8988T (cell line): ENCODE measurements at regions not wholly inside any gene's neighbourhood (a gene's known extent, or its start where the extent isn't known, plus 50 kb on each side); places are given as distances from the start of the nearest gene placed in this dataset.
"Not testable (repeated sequence)": the region's sequence is repeated elsewhere in the genome, so short reads cannot be mapped to it uniquely, and the experiment has no call there.

Experiments used
- DNase-seq: peaks from one replicate; pipeline ENCODE4 v3.0.0; 2011

DNA sequence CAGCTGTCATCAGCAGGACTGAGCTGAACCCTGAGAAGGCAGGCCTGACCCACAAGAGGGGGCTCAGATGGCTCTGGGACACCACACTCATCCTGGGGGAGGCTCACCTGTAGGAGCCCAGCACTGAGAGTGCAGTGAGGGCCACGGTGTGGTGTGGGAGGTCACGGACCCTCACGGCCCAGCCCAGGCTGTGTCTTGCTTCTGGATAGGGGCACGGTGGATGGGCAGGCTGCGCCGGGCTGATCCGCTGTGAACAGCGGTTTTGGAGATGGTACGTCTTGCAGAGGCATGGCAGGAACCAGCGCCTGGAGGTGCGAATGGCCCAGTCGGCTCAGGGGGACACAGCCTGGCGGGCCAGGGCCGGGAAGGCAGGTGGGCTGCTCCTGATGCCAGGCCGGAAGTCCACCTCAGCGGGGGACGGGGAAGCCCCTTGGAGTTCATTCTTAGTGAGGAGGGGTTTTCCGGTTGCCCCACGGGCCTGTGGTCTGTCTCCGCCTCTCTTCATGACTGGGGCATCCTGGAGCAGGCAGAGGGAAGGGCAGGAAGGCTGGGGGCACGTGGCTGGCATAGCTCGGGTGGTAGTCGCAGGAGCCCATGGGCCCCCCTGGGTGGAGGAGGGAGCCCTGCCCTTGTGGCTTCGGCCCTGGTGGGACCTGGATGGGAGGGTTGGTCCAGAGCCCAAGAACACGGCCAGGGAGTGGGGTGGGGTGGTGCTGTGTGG is 112.5 kb downstream of the UNCX start:
- DNase-seq = no peak

DNA sequence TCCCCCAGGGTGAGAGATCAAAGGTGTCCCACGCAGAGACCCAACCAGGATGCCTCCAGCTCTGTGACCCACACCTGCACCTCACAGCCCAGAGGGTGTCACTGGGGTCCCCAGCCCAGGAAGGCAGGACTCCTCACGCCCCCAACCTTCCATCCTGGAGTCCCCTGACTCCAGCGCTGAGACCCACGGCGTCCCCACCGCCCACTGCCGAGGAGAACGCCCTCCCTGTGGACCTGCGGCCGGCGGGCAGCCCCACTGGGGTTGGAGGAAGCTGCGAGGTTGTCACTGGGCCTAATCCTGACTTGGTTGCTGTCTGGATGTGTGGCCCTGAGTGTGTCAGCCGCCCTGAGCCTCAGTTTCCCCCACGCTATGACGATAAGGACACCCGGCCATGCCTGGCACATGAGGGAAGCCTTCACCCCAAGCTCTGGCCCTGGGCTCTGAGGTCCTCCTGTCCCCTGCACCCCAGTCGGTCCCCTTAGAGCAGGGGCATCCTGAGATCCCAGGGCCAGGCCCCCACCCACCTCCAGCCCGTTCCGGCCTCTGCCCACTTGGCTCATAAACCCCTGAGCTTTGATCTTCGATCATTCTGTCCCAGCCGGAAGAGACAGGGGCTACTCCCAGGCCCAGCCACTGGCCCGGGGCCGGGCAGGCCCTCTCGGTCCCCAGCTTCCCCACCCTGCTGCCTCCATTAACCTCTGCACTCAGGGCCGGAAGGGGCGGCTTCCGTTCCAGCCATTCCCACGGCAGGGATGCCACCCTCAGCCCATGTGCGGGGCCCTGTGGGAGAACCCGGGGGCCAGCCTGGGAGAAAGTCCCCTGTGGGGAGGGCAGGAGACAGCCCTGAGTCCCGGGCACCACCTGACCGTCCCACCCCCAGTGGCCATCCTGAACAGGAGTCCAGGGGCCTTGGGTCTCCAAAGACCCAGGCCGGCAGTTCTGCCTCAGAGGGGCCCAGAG is 113.2 kb downstream of the MICALL2 start:
- DNase-seq = no peak

DNA sequence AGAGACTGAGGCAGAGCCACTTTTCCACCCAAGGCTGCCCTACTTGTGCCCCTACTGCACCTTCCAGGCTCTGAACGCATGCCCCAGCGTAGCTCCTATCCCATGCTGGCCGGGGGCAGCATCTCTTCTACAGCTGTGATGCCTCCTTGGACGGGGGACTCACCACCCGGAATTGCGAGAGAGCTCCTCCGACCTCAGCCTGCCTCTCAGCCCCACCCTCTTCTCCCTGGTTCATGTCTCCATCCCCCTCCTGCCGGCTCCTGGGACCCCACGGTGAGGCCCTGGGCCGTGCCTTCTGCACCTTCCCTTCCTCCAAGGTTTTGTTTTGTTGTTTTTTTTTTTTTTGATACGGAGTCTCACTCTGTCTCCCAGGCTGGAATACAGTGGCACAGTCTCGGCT is 112.4 kb downstream of the MICALL2 start:
- DNase-seq = no peak

DNA sequence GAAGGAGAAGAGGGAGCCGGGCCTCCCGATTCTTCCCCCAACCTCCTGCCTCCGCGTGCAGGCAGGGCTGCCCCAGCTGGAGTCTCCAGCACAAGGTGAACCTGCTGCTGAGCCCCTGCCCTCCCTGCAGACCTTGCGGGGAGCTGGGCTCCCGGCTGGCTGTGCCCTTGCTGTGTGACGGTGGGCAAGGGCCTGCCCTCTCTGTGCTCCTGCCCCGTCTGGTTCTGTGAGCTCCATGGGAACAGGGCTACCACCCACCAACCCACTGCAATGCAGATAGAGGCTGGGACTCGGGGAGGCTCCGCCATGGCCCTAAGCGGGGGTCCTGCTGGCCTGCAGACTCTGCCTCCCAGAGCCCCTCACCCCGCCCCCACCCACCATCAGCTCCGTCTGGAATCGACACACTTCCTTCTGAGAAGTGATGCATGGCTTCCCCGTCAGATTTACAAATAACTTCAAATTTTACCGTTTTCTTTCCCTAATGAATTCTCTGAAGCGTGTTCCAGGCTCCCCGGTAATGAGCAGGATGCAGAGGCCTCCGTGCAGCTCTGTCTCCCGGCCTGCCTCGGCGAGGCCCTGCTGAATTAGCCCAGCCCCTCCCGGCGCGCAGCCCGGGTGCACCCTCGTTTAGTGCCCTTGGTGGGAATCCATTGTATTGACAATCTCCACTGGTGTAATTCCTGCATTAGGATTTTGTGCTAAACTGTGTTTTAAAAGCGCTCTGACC is 111.0 kb downstream of the MICALL2 start:
- DNase-seq = no peak

- DNase-seq = no peak
Observed at GRCh38 chr7:1348823-1349335, 110.4 kb downstream of the MICALL2 start.

GRCh38 chr7:1349351-1349761 is 109.9 kb downstream of the MICALL2 start:
- no peak for DNase-seq

GRCh38 chr7:1351881-1352625 is 107.2 kb downstream of the MICALL2 start:
- DNase-seq = no peak

DNA sequence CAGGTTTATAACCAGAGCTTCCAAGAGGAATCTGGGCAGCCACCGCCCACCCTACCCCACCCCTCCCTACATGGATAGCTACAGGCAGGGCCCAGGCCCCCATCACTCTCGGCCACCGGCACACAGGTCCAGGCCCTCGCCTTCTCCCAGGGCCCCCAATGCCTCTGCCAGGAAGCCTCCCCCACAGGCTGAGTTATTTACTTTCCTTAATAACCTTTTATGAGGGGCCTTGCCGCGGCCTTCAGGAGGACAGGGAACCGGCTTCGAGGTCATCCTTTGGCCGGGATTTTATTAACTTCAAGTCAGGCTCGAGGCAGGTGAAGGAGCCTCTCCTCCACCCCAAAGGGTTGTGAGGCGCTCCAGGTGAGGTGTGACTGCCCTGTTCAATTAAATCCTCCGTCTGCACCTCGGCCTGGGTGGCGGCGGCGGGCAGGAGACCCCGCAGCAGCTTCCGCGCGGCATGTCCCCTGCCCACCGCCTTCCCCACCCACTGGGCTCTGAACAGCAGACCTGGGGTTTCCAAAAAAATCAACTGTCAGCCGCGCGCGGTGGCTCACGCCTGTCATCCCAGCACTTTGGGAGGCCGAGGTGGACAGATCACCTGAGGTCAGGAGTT is 106.5 kb downstream of the MICALL2 start:
- no peak for DNase-seq

GRCh38 chr7:1354661-1355567 is 104.4 kb downstream of the MICALL2 start:
- DNase-seq = no peak

DNA sequence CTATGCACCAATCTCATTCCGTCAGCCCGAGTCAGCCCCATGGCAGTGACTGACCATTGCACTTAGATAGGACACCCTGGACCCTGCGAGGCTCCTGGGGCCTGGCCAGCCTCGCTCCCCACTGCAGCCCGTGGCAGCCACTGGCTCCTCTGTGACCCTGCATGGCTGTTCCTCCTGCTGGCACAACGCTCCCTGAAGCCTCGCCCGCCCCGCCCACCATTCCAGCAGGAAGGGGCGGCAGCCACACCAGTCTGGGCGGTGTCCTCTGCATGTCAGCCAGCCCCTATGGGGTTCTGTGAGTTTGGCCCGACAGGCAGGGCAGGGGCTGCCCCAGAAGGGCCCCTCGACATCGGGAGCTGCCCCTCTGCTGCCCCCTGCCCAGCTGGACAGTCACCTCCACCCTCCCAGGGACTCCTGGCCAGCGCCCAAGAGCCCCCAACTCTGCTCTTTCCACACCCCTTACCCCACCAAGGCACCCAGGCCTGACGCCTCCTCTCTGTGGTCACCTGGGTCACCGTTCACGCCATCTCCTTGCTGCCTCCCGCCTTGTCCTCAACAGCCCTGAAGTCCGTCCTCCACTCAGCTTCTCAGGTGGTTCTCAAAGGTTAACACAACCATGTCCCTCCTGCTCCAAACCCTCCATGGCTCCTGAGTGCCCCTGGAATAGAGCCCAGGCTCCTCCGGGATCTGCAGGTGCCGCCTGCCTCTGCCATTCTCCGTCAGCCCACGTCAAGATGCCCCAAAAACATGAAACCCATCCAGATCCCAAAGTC is 103.5 kb downstream of the MICALL2 start:
- DNase-seq = no peak

DNA sequence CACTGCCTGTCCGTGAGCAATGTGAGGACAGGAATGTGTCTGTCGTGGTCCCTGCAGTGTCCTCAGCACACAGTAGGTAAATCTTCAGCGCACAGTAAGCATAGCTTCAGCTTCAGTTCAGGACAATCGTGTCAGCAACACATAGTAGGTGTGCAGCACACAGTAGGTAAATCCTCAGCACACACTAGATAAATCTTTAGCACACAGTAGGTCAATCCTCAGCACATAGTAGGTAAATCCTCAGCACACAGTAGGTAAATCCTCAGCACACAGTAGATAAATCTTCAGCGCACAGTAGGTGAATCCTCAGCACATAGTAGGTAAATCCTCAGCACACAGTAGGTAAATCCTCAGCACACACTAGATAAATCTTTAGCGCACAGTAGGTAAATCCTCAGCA is 102.4 kb downstream of the MICALL2 start:
- not testable (repeated sequence) for DNase-seq

GRCh38 chr7:1357260-1357600 is 102.0 kb downstream of the MICALL2 start:
- not testable (repeated sequence) for DNase-seq

GRCh38 chr7:1357601-1358271 is 101.5 kb downstream of the MICALL2 start:
- no peak for DNase-seq

- DNase-seq = no peak
Observed at GRCh38 chr7:1358376-1359050, 100.8 kb downstream of the MICALL2 start.

DNA sequence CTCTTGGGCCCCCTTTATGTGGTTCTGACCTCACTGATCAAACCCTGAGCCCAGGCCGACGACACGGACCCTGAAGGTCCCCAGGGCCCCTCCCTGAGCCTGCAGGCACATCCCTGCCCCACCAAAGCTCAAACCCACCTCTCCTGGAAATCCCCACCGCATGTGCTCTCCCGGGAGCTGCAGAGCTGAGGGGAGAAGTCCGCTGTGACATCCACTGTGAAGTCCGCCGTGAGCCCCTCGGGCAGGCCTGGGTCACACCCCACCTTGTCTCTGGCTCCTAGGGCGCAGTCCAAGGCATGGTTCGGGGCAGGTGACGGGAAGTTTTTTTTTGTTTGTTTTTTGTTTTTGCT is 100.2 kb downstream of the MICALL2 start:
- no peak for DNase-seq

DNA sequence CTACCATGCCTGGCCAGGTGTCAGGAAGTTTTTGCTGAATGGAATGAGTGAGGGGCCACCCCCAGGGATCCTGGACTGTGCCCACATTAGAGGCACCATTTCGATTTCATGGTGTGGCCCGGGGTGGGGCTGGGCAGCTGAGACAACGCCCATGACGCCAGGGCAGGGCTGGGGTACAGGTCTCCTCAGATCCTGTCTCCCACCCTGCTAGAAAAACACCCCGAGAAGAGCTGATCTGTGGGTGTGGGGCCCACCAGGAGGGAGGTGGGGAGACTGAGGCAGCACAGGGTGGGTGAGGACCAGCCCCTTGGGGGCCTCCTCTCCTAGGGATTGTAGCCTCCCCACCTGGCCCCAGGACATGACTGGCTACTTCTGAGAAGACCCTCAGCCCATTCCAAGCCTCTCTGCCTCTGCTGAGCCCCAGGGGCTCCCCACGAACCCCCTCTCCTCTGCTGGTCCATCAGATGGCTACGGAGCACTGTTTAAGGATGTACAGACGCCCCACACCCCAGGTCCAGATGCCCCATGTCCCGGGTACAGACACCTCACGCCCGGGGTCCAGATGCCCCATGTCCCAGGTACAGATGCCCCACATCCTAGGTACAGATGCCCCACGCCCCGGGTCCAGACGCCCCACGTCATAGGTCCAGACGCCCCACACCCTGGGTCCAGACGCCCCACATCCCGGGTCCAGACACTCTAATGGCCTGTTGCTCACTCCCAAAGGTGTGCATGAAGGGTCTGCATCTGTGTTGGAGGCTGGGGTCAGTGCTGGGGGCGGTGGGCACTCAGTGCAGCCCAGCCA is 99.4 kb downstream of the MICALL2 start:
- DNase-seq = no peak

DNA sequence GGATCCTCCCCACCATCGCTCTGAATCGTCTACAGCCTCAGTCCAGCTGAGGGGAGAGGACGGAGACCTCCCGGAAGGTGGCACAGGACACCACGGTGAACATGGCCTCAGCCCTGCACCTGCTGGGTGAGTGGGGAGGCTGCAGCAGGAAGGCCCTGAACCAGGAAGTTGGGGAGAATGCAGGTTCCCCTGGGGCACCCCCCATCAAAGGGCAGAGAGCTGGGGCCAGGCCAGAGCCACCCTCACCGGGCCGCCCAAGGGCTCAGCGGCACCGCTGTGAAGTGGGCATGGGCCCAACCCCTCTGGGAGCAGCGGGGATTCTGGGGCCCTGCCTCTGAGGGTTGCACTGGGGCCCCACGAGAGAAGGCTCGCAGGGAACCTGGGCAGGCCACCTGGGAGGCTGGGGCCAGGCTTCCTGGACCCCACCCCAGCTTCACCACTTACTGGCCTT is 98.7 kb downstream of the MICALL2 start:
- DNase-seq = no peak
